GM23338 (cell line): ENCODE measurements at regions not wholly inside any gene's neighbourhood (a gene's known extent, or its start where the extent isn't known, plus 50 kb on each side); places are given as distances from the start of the nearest gene placed in this dataset.

ENCODE experiments used
- ATAC-seq: fragments of 200-7000 bp; cut with Tn5 transposase; 3 replicates; pipeline ENCODE4 v1.9.1; 2020
- DNase-seq: peaks from one replicate; pipeline ENCODE4 v3.0.0-alpha.2; 2015; ENCODE audit warnings: low spot score
- H2AFZ ChIP-seq: fragments of 200-600 bp; sonication (generic); 2 replicates; pipeline ENCODE4 v1.8.0; 2016; ENCODE audit warnings: antibody characterized with exemption, mild to moderate bottlenecking, moderate library complexity
- H3F3A ChIP-seq: fragments of 200-600 bp; sonication (generic); replicated peaks from 2 replicates; pipeline ENCODE4 v1.8.0; 2017; ENCODE audit warnings: antibody characterized with exemption, mixed run types, low read depth
- H3K27ac ChIP-seq: fragments of 200-600 bp; sonication (generic); 2 replicates; pipeline ENCODE4 v1.6.1; 2016; ENCODE audit warnings: low read depth
- H3K27me3 ChIP-seq: fragments of 200-600 bp; sonication (generic); 2 replicates; pipeline ENCODE4 v1.8.0; 2016; ENCODE audit warnings: mild to moderate bottlenecking, mixed run types, moderate library complexity; ENCODE audit not compliant: insufficient read depth
- H3K36me3 ChIP-seq: fragments of 200-600 bp; sonication (generic); 2 replicates; pipeline ENCODE4 v1.8.0; 2016; ENCODE audit warnings: mild to moderate bottlenecking; ENCODE audit not compliant: insufficient read depth
- H3K4me1 ChIP-seq: fragments of 200-600 bp; sonication (generic); 2 replicates; pipeline ENCODE4 v1.8.0; 2016; ENCODE audit warnings: mild to moderate bottlenecking, moderate library complexity; ENCODE audit not compliant: insufficient read depth
- H3K4me2 ChIP-seq: fragments of 200-600 bp; sonication (generic); 2 replicates; pipeline ENCODE4 v1.7.1; 2017; ENCODE audit warnings: mixed run types
- H3K4me3 ChIP-seq: fragments of 200-600 bp; sonication (generic); 2 replicates; pipeline ENCODE4 v1.6.1; 2016; ENCODE audit warnings: mixed run types
- H3K79me2 ChIP-seq: fragments of 200-600 bp; sonication (generic); replicated peaks from 2 replicates; pipeline ENCODE4 v1.8.0; 2017; ENCODE audit warnings: mild to moderate bottlenecking; ENCODE audit not compliant: insufficient read depth
- H3K9me2 ChIP-seq: fragments of 200-600 bp; sonication (generic); 2 replicates; pipeline ENCODE4 v1.8.0; 2017; ENCODE audit not compliant: insufficient read depth
- H4K20me1 ChIP-seq: fragments of 200-600 bp; sonication (generic); replicated peaks from 2 replicates; pipeline ENCODE4 v1.8.0; 2017; ENCODE audit warnings: mild to moderate bottlenecking; ENCODE audit not compliant: insufficient read depth
- H3K27ac Mint-ChIP-seq: 2 replicates; pipeline ENCODE4 v1.8.0; 2020; ENCODE audit warnings: inconsistent platforms, mild to moderate bottlenecking, moderate library complexity, mixed read lengths
- H3K27me3 Mint-ChIP-seq: 3 replicates; pipeline ENCODE4 v1.8.0; 2022; ENCODE audit warnings: low read depth, mild to moderate bottlenecking, moderate library complexity, mixed read lengths, inconsistent platforms; ENCODE audit not compliant: insufficient read depth, poor library complexity
- H3K36me3 Mint-ChIP-seq: 3 replicates; pipeline ENCODE4 v1.8.0; 2021; ENCODE audit warnings: low read depth, mild to moderate bottlenecking, inconsistent platforms, moderate library complexity, mixed read lengths
- H3K4me1 Mint-ChIP-seq: 3 replicates; pipeline ENCODE4 v1.8.0; 2020; ENCODE audit warnings: mild to moderate bottlenecking, inconsistent platforms, mixed read lengths
- H3K4me3 Mint-ChIP-seq: 3 replicates; pipeline ENCODE4 v1.8.0; 2021; ENCODE audit warnings: moderate library complexity, mild to moderate bottlenecking, inconsistent platforms, mixed read lengths
- H3K9me3 Mint-ChIP-seq: 3 replicates; pipeline ENCODE4 v1.8.0; 2020; ENCODE audit warnings: moderate library complexity, mild to moderate bottlenecking, inconsistent platforms, mixed read lengths
- CREB1 ChIP-seq: fragments of 250-450 bp; sonication (Bioruptor Pico); IDR thresholded peaks from 2 replicates; pipeline ENCODE4 v1.5.0; 2020; ENCODE audit warnings: low read depth, mild to moderate bottlenecking, moderate library complexity
- EZH2 ChIP-seq: fragments of 200-600 bp; sonication (generic); IDR thresholded peaks from one replicate; pipeline ENCODE4 v1.8.0; 2017; ENCODE audit warnings: antibody characterized with exemption, mild to moderate bottlenecking, low read depth; ENCODE audit not compliant: unreplicated experiment
- EZH2phosphoT487 ChIP-seq: fragments of 200-600 bp; sonication (generic); IDR thresholded peaks from one replicate; pipeline ENCODE4 v1.8.1; 2018; ENCODE audit warnings: antibody characterized with exemption; ENCODE audit not compliant: unreplicated experiment
- NANOG ChIP-seq: IDR thresholded peaks from 2 replicates; pipeline ENCODE4 v1.6.1; 2016; ENCODE audit warnings: antibody characterized with exemption, borderline replicate concordance
- REST ChIP-seq: IDR thresholded peaks from one replicate; pipeline ENCODE4 v1.6.1; 2018; ENCODE audit warnings: antibody characterized with exemption; ENCODE audit not compliant: unreplicated experiment
- ZNF114 ChIP-seq: fragments of 250-450 bp; sonication (Bioruptor Pico); IDR thresholded peaks from 2 replicates; pipeline ENCODE4 v1.5.0; 2020; ENCODE audit warnings: mild to moderate bottlenecking, moderate library complexity
- ZNF462 ChIP-seq: fragments of 250-450 bp; sonication (Bioruptor Pico); IDR thresholded peaks from 2 replicates; pipeline ENCODE4 v1.5.0; 2020; ENCODE audit warnings: mild to moderate bottlenecking, moderate library complexity
- TF ChIP-seq, protein P1 (sequence below): IDR thresholded peaks from 2 replicates; pipeline ENCODE4 v1.6.1; 2016; ENCODE audit warnings: antibody characterized with exemption
- TF ChIP-seq, protein P2 (sequence below), 2 experiments: fragments of 200-600 bp in 1 of 2; sonication (generic) in 1 of 2; conservative IDR thresholded peaks; 2 replicates each; pipeline versions ENCODE4 v1.5.1 to v1.6.1; 2016 to 2017; ENCODE audit warnings: antibody characterized with exemption in 2 of 2, low read depth in 2 of 2, mild to moderate bottlenecking in 2 of 2, moderate library complexity in 1 of 2

- TF ChIP-seq, protein P1, sequence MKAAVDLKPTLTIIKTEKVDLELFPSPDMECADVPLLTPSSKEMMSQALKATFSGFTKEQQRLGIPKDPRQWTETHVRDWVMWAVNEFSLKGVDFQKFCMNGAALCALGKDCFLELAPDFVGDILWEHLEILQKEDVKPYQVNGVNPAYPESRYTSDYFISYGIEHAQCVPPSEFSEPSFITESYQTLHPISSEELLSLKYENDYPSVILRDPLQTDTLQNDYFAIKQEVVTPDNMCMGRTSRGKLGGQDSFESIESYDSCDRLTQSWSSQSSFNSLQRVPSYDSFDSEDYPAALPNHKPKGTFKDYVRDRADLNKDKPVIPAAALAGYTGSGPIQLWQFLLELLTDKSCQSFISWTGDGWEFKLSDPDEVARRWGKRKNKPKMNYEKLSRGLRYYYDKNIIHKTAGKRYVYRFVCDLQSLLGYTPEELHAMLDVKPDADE: no peak
- TF ChIP-seq ZNF114 (CRISPR knock-in tag): no peak
- no peak for TF ChIP-seq EZH2
Measured at GRCh38 chr4:72207196-72207595, 175.4 kb downstream of the NPFFR2 start (continued).

DNA sequence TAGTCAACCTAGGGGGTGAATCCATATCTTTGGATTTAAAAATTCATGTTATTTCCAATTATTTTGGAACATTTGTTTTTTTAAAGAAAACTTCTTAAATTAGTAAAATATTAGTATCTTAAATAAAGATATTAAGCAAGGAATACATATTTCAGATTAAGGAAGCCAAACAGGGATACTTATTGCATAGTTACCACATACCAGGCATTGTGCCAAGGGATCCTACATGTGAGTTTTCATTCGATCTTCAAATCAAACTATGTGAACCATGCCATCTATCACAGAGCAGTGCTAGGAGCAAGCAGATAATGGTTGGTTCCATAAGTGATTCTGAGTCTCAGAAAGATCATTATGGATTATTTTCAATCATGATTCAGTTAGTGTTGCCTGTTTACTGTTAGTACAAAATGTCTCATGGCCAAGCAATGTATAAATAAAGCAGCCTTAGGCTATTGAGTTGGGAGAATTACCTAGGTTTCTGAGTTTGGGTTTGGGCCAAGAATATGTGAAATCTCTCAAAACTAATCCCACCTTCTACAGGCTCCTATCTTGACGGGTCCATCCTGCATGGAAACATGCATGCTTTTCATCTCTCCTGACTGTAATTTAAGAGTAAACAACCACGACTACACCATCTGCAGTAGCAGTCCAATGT, 176.7 kb downstream of the NPFFR2 start:
- H3K9me3 Mint-ChIP-seq: peaks cover 17% of the 10 kb centered on the region
- ATAC-seq: no peak

More for the DNA sequence above, 176.7 kb downstream of the NPFFR2 start:
- H3K4me2 ChIP-seq: no peak overlapping the region
- H3K27me3 ChIP-seq: no peaks in the 10 kb centered on the region
- Mint-ChIP-seq H3K27ac (no peak overlapping the region), H3K27me3 (no peaks in the 10 kb centered on the region), H3K36me3 (peaks cover 14% of the 10 kb centered on the region; the same call in 2 of the 3 replicates), H3K4me3 (no peak overlapping the region), H3K4me1 (peaks cover 3% of the 10 kb centered on the region; the same call in 2 of the 3 replicates)
- no peak overlapping the region for H3K27ac ChIP-seq
- no peak overlapping the region for H3K4me3 ChIP-seq
- 0 out of 2 replicates have a peak, but pooled peaks cover 5% of the 10 kb centered on the region for H3K9me2 ChIP-seq
- no peak overlapping the region; the same call in 1 of the 2 replicates for H2AFZ ChIP-seq
- H4K20me1 ChIP-seq: no peaks in the 10 kb centered on the region
- no peaks in the 10 kb centered on the region for H3K4me1 ChIP-seq
- TF ChIP-seq, protein P1: no peak
- no peak for TF ChIP-seq REST
- TF ChIP-seq, protein P2, sequence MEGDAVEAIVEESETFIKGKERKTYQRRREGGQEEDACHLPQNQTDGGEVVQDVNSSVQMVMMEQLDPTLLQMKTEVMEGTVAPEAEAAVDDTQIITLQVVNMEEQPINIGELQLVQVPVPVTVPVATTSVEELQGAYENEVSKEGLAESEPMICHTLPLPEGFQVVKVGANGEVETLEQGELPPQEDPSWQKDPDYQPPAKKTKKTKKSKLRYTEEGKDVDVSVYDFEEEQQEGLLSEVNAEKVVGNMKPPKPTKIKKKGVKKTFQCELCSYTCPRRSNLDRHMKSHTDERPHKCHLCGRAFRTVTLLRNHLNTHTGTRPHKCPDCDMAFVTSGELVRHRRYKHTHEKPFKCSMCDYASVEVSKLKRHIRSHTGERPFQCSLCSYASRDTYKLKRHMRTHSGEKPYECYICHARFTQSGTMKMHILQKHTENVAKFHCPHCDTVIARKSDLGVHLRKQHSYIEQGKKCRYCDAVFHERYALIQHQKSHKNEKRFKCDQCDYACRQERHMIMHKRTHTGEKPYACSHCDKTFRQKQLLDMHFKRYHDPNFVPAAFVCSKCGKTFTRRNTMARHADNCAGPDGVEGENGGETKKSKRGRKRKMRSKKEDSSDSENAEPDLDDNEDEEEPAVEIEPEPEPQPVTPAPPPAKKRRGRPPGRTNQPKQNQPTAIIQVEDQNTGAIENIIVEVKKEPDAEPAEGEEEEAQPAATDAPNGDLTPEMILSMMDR (conservative IDR thresholded peaks at IDR 0.05; ENCODE audit: low read depth in 2 of 2): no peak
- no peak for TF ChIP-seq EZH2
- TF ChIP-seq NANOG: no peak
- no peak for TF ChIP-seq ZNF462 (CRISPR knock-in tag)
- no peak for TF ChIP-seq EZH2phosphoT487
- no peak for TF ChIP-seq CREB1 (CRISPR knock-in tag)
- no peaks in the 10 kb centered on the region for H3K36me3 ChIP-seq
- no peaks in the 10 kb centered on the region for H3K79me2 ChIP-seq
- DNase-seq: no peak
- H3F3A ChIP-seq: no peaks in the 10 kb centered on the region
